GM18951 (cell line): ENCODE measurements at regions not wholly inside any gene's neighbourhood (a gene's known extent, or its start where the extent isn't known, plus 50 kb on each side); places are given as distances from the start of the nearest gene placed in this dataset.

Source experiments
- POLR2A ChIP-seq: IDR thresholded peaks from 4 replicates; pipeline ENCODE4 v1.6.1; 2011; ENCODE audit warnings: mild to moderate bottlenecking; ENCODE audit not compliant: insufficient read length, insufficient read depth; ENCODE audit errors: extremely low read depth
- in situ Hi-C: fragments of 300-500 bp; cut with MboI; formaldehyde crosslinking; loops from one replicate; pipeline ENCODE4 v1.12.0; 2022; ENCODE audit warnings: low sequenced_read_pairs, mixed read lengths, inconsistent platforms; ENCODE audit not compliant: unreplicated experiment

- in situ Hi-C loops = no loop called here
- TF ChIP-seq POLR2A = no peak
Observed at GRCh38 chr7:41755096-41755495, 52.2 kb upstream of the INHBA start.

GRCh38 chr7:41754046-41754445 is 51.2 kb upstream of the INHBA start:
- in situ Hi-C loops = no loop called here
- no peak for TF ChIP-seq POLR2A
